Keratinocyte (primary cell): ENCODE measurements at regions not wholly inside any gene's neighbourhood (a gene's known extent, or its start where the extent isn't known, plus 50 kb on each side); places are given as distances from the start of the nearest gene placed in this dataset.

ENCODE experiments used
- CTCF ChIP-seq, 3 experiments: IDR thresholded peaks in 1 of 3; conservative IDR thresholded peaks in 1 of 3; optimal IDR thresholded peaks in 1 of 3; 2 replicates in 2 of 3; 3 replicates in 1 of 3; pipeline versions ENCODE3 to v1.5.1; 2011; ENCODE audit warnings: low read length in 3 of 3, mild to moderate bottlenecking in 3 of 3, moderate library complexity in 2 of 3, control low read depth in 1 of 3, inconsistent platforms in 1 of 3; ENCODE audit not compliant: insufficient read depth in 2 of 3; ENCODE audit errors: extremely low read depth in 1 of 3
- EZH2 ChIP-seq: IDR thresholded peaks from one replicate; pipeline ENCODE4 v1.6.1; 2012; ENCODE audit warnings: inconsistent platforms, mild to moderate bottlenecking, low read length, moderate library complexity

- TF ChIP-seq CTCF (optimal IDR thresholded peaks at IDR 0.05 in 1 of 3, IDR thresholded peaks at IDR 0.05 in 1 of 3, conservative IDR thresholded peaks at IDR 0.05 in 1 of 3; ENCODE audit: extremely low read depth in 1 of 3, insufficient read depth in 2 of 3, low read length in 3 of 3) (no peak), EZH2 (no peak)
These were observed 89.9 kb upstream of the STARD13 start for GRCh38 chr13:33375421-33375820.
